NCI-H1436 treated with DMSO at 0.1 percent for 48 hours (cell line): ENCODE measurements at regions not wholly inside any gene's neighbourhood (a gene's known extent, or its start where the extent isn't known, plus 50 kb on each side); places are given as distances from the start of the nearest gene placed in this dataset.
"Not testable (repeated sequence)": the region's sequence is repeated elsewhere in the genome, so short reads cannot be mapped to it uniquely, and the experiment has no call there.

Source experiments
- DNase-seq: peaks from one replicate; lab custom pipeline; 2025; lab: John Stamatoyannopoulos, UW

DNA sequence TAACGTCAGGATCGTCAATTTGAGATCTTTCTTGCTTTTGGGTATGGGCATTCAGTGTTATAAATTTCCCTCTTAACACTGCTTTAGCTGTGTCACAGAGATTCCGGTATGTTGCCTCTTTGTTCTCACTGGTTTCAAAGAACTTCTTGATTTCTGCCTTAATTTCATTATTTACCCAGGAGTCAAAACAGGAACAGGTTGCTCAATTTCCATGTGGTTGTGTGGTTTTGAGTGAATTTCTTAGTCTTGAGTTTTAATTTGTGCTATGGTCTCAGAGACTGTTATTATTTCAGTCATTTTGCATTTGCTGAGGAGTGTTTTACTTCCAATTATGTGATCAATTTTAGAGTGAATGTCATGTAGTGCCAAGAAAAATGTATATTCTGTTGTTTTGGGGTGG, 153.1 kb downstream of the PCDH17 start:
- no peak for DNase-seq

DNA sequence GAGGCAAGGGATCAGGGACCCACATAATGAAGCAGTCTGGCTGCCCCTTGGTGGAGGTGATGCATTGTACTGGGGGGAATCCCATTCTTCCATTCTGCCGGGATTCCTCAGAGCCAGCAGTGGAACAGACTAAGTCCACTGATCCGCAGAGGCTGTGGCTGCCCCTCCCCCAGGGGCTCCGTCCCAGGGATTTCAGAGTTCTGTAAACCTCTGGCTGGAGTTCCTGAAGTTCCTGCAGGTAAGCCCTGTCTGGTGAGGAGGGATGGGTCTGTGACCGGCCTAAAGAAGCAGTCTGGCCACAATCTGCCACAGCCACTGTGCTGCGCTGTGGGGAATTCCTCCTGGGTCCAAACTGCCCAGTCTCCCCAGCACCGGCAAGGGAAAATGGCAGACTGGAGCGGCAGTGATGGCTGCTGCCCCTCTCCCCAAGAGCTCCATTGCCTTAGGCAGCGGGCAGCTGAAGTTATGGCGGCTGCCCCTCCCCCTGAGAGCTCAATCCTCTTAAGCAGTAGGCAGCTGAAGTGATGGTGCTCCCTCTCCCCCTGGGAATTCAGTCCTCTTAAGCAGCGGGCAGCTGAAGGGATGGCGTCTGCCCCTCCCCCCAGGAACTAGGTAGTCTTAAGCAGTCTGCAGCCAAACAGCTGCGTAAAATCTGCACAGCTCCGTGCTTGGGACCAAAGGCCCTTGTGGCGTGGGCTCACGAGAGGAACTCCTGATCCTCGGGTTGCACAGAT, 155.7 kb downstream of the PCDH17 start:
- DNase-seq: no peak

DNA sequence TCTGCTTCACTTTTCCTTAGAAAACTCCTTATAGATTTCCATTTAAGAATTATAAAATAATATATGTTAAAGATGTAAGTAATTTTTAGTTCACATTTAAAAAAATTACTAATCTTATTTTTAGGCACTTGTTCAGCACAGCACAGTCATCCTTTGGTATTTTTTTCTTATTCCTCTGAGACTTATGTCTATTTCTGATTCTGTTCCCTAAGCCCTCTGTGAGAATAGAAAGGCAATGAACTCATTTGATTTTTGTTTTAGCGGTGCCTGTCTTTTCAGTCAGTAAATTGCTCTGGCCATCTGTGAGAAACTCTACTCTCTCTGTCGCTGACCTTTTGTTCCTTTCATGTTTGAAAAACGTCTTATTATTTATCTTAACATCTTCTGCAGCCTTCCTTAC, 168.1 kb downstream of the PCDH17 start:
- DNase-seq: no peak

DNA sequence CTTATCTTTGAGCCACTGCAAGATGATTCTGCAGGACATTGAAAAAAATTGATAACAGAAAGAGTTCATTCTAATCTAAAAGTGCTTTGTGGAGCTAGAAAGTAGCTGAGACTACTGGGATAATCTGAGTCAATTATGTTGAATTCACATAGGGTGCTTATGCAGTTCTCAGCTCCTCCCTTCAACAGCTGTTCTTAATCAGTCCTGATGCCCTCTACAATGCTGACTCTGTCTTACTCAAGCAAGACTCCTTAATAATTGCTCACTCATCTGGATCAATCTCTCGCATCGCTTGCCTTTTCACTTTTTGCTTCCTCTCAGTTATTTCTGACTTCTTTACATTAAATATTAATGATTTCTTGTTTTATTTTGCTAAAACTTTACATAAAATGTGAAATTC, 182.1 kb downstream of the PCDH17 start:
- no peak for DNase-seq

DNA sequence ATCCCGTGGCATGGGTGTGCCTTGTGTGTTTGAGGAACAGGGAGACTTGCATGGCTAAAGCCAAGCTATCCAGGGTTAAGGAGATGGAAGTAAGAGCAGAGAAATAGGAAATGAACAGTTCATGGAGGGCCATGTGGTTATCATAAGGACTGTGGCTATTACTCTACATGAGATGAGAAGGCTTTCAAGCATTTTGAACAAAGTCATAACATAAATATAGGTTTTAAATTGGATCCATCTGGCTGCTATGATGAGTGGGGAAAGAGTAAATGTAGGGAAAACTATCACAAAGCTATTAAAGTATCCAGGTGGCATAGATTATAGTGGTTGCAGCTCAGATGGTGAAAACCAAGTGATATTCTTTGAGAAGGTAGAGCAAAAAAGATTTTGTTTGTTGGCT, 184.1 kb downstream of the PCDH17 start:
- DNase-seq: no peak

DNA sequence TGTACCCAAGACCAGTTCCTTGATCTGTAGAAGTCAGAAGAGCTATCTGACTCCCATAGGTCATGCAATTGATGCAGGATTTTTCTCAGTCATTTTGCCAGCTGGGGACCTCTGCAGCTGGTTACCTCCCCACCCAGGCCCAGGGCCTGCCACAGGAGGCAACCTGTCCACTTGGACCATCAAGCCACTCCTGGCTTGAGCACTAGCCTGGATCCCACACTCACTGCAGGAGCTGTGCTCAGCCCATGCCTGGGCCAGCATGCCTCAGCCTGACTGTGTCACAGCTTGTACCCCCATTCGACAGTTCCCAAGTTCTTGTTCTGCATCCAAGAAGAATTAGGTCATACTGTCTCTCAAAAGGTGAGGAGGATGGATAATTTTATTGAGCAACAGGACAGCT, 189.4 kb downstream of the PCDH17 start:
- DNase-seq: no peak

DNA sequence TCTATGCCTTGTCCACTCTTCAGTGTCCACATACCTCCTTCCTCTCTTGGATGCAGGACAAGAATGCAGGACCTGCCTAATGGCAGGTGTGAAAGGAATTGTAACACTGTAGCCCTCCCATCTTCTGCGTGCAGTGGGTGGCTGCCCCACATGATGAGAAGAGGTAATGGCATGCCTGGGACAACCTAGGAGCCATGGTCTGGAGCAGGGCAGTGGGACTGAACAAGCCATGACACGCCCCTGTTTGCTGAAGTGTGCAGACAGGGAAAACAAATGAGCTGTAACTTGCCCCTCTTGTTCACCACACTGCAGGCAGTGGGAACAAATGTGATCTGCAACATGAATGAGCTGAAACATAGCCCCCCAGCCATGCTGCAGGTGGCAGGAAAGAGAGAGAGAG, 192.2 kb downstream of the PCDH17 start:
- DNase-seq: no peak

DNA sequence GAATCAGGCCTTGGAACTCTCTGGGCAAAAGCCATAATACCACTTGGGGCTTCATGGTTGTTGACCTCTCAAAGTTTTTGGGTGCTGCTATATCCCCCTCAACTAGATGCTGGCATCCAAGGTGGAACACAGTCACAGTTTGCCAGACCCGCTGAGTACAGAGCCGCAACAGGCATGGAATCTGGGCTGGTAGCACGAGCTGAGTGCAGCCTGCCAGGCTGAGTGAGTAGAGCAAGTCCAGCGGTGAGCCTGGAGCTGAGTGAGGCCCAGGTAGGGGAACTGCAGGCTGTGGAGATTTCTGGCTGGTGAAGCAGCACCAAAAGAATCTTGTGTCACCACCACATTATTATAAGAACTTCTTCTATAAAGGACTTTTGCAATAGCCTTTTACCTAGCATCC, 192.6 kb downstream of the PCDH17 start:
- DNase-seq: no peak

DNA sequence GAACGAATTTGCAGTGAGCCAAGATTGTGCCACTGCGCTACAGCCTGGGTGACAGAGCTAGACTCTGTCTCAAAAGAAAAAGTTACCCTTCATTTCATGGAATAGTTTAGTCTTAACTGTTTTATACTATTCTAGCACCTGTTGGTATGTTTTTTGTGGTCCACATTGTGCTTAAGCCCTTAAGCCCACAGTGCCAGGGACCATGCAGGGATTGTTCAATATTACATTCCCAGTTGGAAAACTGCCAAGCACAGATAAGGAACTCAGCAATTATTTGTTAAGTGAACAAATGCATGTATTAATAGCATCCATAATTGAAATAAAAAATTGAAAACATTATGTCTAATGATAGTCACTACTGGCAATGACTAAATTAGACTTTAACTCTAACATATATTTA, 193.5 kb downstream of the PCDH17 start:
- DNase-seq: no peak

DNA sequence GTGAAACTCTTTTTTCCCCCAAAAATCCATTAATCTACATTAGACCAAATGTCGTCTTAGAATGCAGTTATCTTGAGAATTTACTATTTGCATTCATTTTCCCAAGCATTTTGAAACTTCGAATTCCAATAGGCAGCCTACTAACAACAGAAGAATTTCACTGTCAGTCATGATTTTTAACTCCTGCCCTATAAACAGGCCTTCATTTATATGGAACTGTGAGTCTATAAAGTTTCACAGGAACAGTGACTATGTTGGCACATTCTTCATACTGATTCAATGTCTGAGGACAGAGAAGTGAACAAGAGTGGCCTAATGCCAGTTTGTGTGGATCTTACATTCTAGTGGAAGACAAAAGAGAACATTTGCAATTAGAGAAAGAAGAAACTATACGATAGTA, 198.0 kb downstream of the PCDH17 start:
- no peak for DNase-seq

DNA sequence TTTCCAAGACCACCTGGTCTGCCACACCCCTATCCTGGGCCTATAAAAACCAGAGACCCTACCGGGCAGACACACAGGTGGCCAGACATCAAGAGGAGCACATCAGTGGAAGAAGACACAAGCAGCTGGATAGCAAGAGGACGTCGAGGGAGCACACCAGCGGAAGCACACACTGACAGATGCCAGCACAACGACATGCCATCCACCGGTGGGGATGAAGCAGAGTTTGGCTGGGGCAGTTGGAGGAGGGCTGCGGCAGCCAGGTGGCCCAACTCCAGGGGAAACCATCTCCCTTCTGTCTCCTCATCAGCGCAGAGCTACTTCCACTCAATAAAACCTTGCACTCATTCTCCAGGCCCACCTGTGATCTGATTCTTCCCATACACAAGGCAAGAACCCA, 200.6 kb downstream of the PCDH17 start:
- no peak for DNase-seq

DNA sequence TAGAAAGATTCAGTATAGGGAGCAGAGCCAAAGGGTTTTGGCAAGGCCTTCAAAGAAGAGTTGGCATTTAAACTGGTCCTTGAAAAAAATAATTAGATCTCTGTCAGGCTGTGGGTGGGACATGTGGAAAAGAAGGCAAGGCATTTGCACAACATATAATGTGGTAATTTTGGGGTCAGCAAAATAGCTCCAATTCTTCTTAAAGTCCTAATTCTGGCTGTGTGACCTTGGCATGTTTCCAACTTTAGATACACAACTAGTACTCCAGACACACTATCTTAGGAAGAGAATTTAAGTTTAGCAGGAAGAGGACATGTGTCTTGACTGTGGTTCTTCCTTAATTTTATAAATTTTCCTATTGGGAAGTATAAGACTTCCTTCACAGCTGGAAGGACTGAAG, 206.3 kb downstream of the PCDH17 start:
- no peak for DNase-seq

DNA sequence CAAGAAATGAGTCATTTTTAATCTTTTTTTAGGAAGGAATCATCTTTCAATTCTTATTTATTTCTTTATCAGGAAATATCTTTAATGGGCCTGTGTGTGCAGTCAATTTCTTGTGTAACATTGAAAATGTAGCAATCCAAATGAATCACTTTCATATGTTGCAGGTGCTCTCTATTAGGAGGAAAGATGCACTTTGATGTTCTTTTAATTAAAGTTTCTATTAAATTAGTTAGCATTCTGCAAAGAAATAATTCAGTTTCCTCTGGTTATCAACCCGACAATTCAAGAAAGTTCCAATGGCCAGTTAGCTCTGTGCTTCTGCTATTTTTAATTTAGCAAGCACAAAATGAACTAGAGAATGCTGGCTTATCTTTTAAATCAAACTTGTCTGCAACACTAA, 212.0 kb downstream of the PCDH17 start:
- no peak for DNase-seq

DNA sequence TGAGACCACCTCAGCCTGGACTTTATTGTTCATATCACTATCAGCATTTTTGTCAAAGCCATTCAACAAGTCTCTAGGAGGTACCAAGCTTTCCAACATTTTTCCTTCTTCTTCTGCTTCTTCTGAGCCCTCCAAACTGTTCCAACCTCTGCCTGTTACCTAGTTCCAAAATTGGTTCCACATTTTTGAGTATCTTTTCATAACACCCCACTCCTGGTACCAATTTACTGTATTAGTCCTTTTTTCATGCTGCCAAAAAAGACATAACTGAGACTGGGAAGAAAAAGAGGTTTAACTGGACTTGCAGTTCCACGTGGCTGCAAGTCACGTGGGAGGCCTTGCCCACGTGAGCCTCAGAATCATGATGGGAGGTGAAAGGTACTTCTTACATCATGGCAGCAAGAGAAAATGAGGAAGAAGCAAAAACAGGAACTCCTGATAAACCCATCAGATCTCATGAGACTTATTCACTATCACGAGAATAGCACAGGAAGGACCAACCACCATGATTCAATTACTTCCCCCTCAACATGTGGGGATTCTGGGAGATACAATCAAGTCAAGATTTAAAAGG, 215.1 kb downstream of the PCDH17 start:
- no peak for DNase-seq

DNA sequence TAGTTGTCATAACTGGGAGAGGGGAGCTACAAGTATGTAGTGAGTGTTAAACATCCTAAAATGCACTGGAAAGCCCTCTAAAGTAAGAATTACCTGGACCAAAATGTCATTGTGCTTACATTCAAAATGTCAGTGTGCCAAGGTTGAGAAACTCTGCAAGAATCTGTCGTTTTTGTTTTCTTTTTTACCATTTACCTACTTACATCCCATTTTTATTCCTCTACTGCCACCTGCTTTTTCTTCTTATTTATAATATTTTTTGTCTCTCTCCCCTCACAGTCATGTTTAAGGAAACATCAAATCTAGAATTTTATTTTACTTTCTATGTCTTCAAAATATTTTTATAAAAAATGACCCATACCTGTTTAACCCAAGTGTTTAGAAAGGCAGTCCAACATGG, 226.4 kb downstream of the PCDH17 start:
- no peak for DNase-seq

DNA sequence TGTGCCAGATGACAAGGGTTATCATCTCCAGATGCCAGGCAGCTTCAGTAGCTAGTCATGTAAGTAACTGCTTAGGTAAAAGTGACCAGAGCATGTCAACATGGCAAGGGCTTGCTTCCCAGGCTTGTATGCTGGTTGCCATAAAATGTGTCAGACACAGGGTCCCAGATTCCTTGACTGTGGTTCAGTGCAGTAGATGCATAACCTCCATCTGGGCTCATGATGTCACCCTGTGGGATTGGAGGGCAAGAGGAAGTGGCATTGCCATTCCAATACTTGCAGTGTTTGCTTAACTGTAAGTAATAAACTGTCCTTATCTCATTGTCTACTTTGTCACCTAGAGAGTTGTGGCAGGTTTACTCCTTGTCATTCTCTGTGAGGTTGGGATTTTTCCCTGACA, 226.8 kb downstream of the PCDH17 start:
- no peak for DNase-seq

DNA sequence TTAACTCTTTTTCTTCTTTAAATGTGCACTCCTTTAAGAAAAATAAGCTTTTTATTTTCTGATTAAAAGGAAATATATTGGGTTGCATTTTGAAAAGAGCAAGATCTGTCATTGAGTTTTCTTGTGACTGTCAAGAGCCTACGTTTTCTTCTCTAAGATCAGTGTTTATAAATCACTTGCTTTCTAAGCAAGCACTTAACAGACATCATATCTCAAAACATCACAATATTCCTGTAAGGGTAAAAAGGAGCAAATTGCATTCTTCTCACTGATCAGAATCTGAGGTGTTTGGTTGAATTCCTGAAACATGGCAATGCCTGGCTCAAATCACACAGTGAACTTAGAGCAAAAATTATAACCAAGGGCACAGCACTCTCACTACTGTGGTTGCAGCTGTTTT, 231.3 kb downstream of the PCDH17 start:
- DNase-seq: no peak

DNA sequence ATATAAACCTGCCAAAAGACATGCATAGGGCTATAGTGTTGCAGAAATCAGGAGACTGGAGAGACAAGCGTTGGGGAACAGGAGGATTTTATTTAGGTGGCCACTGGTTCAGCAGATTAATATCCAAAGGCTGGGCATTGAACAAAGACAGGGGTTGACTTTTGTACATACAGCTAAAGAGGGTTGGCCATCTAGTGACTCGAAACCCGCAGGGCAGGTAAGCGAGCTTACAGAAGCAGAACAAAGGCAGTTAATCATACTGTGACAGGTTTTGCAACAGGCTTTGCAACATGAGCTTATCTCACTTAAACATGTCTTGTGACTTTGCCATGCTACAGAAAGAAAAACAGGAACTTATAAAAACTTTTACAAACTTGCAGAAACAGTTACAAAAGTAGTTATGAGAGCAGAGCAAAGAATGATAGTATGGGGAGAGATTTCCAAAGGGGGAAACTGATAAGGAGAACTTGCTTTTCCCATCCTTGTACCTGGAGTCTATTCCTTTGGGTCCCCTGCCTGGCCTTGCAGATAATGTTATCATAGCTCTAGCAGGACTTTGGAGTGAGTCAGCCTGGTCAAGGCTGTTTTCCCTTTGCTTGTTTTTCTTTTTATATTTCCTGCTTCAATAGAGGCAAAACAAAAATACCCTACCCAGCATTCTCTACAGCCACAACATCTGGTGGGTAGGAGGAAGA, 234.2 kb downstream of the PCDH17 start:
- no peak for DNase-seq

DNA sequence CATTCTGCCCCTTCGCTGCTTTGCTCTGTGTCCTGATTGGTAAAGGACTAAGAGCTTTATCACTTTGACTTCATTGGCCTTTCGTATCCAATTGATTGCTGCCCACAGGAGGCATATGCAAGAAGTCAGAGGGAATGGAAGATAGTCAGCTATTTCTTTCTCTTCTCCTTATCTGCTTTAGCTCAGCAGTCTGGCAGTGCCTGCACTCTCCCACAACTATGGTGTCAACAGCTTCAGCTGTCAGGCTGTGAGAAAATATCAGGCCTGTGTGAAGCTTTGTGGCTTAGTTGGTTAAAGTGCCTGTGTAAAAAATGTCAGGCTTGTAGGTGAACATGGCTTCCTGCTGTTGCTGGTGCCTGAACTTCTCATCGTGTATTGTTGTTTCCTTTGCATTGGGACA, 243.0 kb downstream of the PCDH17 start:
- no peak for DNase-seq

DNA sequence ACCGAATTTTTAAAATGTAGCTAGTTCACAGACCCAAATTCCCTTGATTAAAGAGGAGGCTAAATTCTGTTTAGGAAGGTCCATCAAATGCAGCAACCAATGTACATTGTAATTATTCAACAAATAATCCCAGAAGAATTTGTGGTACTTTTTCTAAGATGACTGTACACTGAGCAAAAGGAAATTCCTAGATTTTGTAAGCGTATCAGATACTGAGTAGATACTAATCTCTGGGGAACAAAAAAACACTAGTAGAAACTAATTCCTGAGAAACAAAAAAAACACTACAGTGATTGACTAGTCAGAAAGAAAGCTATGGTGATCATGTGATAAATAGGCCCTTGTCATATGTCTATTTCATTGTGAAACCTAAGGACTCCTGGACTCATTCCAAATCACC, 246.1 kb downstream of the PCDH17 start:
- DNase-seq: no peak

DNA sequence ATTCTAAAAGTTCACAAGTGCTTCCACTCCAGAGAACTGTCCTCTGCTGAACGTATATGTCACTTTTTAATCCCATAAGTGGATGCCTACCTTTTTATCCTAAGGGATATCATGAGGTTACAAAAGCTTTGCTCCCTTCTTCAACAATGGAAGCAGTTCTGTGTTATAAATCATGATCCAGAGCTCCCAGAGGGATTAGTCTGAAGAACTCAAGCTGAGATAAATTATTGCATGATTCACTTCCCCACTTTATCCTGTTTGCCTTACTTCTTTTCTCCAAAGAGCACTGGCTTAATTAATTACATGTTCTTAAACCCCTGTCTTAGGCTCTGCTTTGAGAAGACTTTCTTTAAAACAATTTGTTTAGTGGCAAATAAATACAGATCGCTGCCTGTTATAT, 246.7 kb downstream of the PCDH17 start:
- no peak for DNase-seq

DNA sequence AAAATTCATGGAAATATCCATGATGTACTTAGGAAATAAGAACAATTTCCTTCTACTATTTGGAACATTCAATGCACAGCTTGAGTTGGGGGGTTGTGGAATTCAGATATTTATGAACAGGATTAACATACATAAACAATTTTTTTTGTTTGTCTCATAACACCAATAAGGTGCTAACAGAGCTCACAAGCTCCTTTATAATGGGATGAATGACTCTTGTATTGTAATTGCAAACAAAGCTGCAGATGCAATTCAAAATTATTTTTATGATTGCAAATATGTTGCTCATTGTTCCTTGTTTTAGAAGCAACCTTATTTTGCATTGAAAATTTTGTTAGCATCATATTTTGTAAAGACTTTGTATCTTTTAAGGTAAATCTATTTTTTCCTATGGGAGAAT, 265.7 kb downstream of the PCDH17 start:
- DNase-seq: no peak

DNA sequence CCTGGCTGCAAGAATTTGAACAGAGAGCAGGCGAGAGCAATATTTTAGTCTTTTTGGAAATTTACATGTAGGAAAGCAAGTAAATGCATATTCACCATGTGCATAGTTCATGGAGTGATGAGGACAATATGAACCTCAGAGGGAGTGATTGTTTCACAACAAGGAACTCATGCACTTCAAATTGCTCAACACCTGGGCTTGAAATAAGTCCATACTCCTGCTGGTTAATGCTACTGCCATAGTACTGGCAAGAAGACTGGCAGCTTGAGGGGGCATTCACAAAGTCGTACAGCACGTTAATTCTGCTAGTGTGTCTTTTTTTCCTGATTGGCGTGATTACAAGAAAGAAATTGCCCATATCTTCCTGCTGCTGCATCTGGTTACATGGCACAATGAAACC, 267.6 kb downstream of the PCDH17 start:
- no peak for DNase-seq

DNA sequence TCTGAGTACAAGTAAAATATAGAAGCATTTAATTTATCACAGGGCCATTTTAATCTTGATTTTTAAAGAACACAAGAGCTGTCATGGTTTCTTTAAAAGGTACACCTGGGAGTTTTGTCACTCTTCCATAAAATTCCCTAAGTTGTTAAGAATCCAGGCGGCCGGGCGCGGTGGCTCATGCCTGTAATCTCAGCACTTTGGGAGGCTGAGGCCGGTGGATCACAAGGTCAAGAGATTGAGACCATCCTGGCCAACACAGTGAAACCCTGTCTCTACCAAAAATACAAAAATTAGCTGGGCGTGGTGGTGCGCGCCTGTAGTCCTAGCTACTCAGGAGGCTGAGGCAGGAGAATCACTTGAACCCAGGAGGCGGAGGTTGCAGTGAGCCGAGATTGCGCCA, 278.3 kb downstream of the PCDH17 start:
- DNase-seq: not testable (repeated sequence)
